Panc1 (cell line): ENCODE measurements at regions not wholly inside any gene's neighbourhood (a gene's known extent, or its start where the extent isn't known, plus 50 kb on each side); places are given as distances from the start of the nearest gene placed in this dataset.

Experiments used
- ATAC-seq: fragments of 200-7000 bp; cut with Tn5 transposase; 2 replicates; pipeline ENCODE4 v1.9.1; 2020; ENCODE audit warnings: mild to moderate bottlenecking, moderate library complexity
- BruUV-seq: library from RNA; stranded (reverse); fragments of 400-500 nt; replicated peaks from 2 replicates; lab custom pipeline; 2021; lab: Mats Ljungman, UMichigan
- CTCF ChIA-PET: fragments of 300-600 bp; sonication (Branson Sonifier 250); formaldehyde crosslinking; loops from one replicate; lab custom pipeline; 2022; ENCODE audit warnings: antibody characterized with exemption; lab: Charles Lee
- POLR2A ChIA-PET: fragments of 300-600 bp; sonication (Branson Sonifier 250); formaldehyde crosslinking; loops from one replicate; lab custom pipeline; 2022; ENCODE audit warnings: antibody characterized with exemption; lab: Charles Lee
- DNase-seq: peaks from one replicate; pipeline ENCODE4 v3.0.0-alpha.2; 2010; ENCODE audit warnings: low read depth, low spot score
- H3K27ac ChIP-seq: 2 replicates; pipeline ENCODE4 v1.5.1; 2011; ENCODE audit warnings: mild to moderate bottlenecking, low read length, inconsistent platforms
- H3K27me3 ChIP-seq: fragments of 200-500 bp; sonication (Bioruptor generic); 2 replicates; pipeline ENCODE4 v1.6.0; 2014; ENCODE audit warnings: low read length, inconsistent platforms; ENCODE audit not compliant: control insufficient read depth, insufficient read depth
- H3K36me3 ChIP-seq: fragments of 200-500 bp; sonication (Bioruptor generic); 2 replicates; pipeline ENCODE4 v1.5.1; 2014; ENCODE audit warnings: inconsistent platforms, mild to moderate bottlenecking, low read length, moderate library complexity; ENCODE audit not compliant: control insufficient read depth, insufficient read depth
- H3K4me1 ChIP-seq: 2 replicates; pipeline ENCODE4 v1.5.1; 2011; ENCODE audit warnings: inconsistent platforms, mild to moderate bottlenecking, low read length, moderate library complexity; ENCODE audit not compliant: control insufficient read depth, insufficient read depth
- H3K4me3 ChIP-seq, 2 experiments: 2 replicates each; pipeline ENCODE4 v1.5.1; 2011 to 2012; ENCODE audit warnings: low read depth in 2 of 2, low read length in 2 of 2, mild to moderate bottlenecking in 2 of 2, inconsistent platforms in 1 of 2, moderate library complexity in 1 of 2
- H3K9me3 ChIP-seq: fragments of 200-500 bp; sonication (Bioruptor generic); 2 replicates; pipeline ENCODE4 v1.5.1; 2014; ENCODE audit warnings: low read depth, mild to moderate bottlenecking, inconsistent platforms, low read length, moderate library complexity; ENCODE audit not compliant: control insufficient read depth, insufficient read depth
- CTCF ChIP-seq: fragments of 450-650 bp; IDR thresholded peaks from 2 replicates; pipeline ENCODE4 v1.5.1; 2017; ENCODE audit warnings: mild to moderate bottlenecking
- POLR2AphosphoS5 ChIP-seq: IDR thresholded peaks from 2 replicates; pipeline ENCODE4 v1.6.1; 2012; ENCODE audit warnings: mild to moderate bottlenecking, low read depth, low read length, moderate library complexity
- REST ChIP-seq, 2 experiments: IDR thresholded peaks; 2 replicates each; pipeline ENCODE4 v1.6.1; 2011 to 2012; ENCODE audit warnings: low read depth in 2 of 2, control low read depth in 1 of 2, low read length in 1 of 2, mild to moderate bottlenecking in 1 of 2, moderate library complexity in 1 of 2; ENCODE audit not compliant: insufficient read depth in 1 of 2
- SIN3A ChIP-seq: IDR thresholded peaks from 2 replicates; pipeline ENCODE4 v1.6.1; 2012; ENCODE audit warnings: low read depth, mild to moderate bottlenecking, low read length, moderate library complexity, borderline replicate concordance; ENCODE audit not compliant: insufficient read depth
- TCF7L2 ChIP-seq: IDR thresholded peaks from 2 replicates; pipeline ENCODE4 v1.6.1; 2011; ENCODE audit warnings: mild to moderate bottlenecking, low read depth, low read length, inconsistent platforms
- in situ Hi-C: cut with HindIII; loops from 2 replicates; pipeline ENCODE4 v1.10.0; 2016; ENCODE audit warnings: low sequenced_read_pairs, low pct_unique_long_range_greater_than_20kb
- intact Hi-C: fragments of 100-400 bp; cut with micrococcal nuclease; formaldehyde crosslinking; loops from one replicate; pipeline ENCODE4 v1.10.0; 2022; ENCODE audit not compliant: unreplicated experiment

GRCh38 chr11:69356703-69357457 is 62.9 kb downstream of the MYEOV start:
- no peaks in the 10 kb centered on the region for H3K27me3 ChIP-seq
- BruUV-seq: no TSS peak
- no peak for ATAC-seq
- peaks cover 53% of the 10 kb centered on the region for H3K4me1 ChIP-seq
- H3K4me3 ChIP-seq: no peak overlapping the region
- H3K9me3 ChIP-seq: peaks cover 15% of the 10 kb centered on the region; the same call in 1 of the 2 replicates
- peak overlapping the region; percentile 32 for H3K27ac ChIP-seq
- ChIA-PET POLR2A (no interaction called here), CTCF (no interaction called here)
- no peaks in the 10 kb centered on the region for H3K36me3 ChIP-seq
- intact Hi-C loops: no loop called here
- DNase-seq: no peak
- in situ Hi-C loops: no loop called here
- TF ChIP-seq TCF7L2 (no peak), REST (IDR thresholded peaks at IDR 0.05; ENCODE audit: insufficient read depth in 1 of 2, low read depth in 2 of 2, low read length in 1 of 2) (no peak), CTCF (no peak), SIN3A (no peak), POLR2AphosphoS5 (no peak; the same call in 1 of the 2 replicates)

DNA sequence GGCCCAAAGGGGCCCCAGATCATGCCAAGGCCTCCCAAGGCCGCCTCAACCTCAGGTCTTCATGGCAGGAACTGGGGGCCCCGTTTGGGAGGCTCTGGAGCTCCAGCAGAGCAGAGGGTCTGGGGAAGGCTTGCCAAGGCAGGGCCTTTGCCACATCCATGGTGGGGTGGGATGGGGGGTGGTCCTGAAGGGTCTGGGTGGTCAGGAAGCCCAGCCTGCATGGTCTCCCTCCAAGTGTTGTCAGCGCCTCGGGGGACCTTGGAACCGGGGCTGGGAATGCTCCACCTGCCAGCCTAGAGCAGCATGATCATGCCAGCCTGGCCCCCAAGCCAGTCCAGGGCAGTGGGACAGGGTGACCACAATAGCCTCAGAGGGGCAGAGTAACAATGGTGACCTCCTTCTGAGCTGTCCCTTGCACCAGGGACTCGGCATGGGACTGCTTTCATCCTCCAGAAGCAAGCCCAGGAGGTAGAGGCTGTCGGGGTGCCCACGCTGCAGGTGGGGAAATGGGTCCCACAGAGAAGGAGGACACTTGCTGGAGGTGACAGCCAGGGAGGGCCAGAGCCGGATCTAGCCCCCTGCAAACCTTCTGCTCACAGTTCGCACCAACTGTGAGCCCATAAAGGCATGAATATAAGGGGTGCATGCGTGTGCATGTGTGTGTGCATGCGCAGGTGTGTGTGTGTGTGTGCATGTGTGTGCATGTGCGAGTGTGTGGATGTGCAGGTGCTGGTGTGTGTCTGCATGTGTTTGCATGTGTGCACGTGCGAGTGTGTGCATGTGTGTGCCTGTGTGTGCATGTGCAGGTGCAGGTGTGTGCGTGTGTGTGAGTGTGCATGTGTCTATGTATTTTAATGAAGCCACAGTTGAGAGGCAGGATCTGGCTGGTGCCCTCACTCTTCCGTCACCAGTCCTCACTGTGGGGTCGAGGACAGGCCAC is 63.8 kb downstream of the MYEOV start:
- no TSS peak for BruUV-seq
- Histone ChIP-seq H3K9me3 (peaks cover 15% of the 10 kb centered on the region; the same call in 1 of the 2 replicates), H3K36me3 (no peaks in the 10 kb centered on the region), H3K4me1 (peaks cover 51% of the 10 kb centered on the region), H3K27ac (peak overlapping the region; percentile 32; the same call in 1 of the 2 replicates), H3K27me3 (no peaks in the 10 kb centered on the region), H3K4me3 (no peak overlapping the region)
- ATAC-seq: no peak
- no peak for DNase-seq
- POLR2A ChIA-PET: no interaction called here
- intact Hi-C loops (no loop called here), in situ Hi-C loops (no loop called here)
- CTCF ChIA-PET: no interaction called here
- TF ChIP-seq SIN3A (no peak), REST (IDR thresholded peaks at IDR 0.05; ENCODE audit: insufficient read depth in 1 of 2, low read depth in 2 of 2, low read length in 1 of 2) (no peak), CTCF (no peak), TCF7L2 (no peak)
